ENCODE measurements at regions not wholly inside any gene's neighbourhood (a gene's known extent, or its start where the extent isn't known, plus 50 kb on each side); places are given as distances from the start of the nearest gene placed in this dataset.

DNA sequence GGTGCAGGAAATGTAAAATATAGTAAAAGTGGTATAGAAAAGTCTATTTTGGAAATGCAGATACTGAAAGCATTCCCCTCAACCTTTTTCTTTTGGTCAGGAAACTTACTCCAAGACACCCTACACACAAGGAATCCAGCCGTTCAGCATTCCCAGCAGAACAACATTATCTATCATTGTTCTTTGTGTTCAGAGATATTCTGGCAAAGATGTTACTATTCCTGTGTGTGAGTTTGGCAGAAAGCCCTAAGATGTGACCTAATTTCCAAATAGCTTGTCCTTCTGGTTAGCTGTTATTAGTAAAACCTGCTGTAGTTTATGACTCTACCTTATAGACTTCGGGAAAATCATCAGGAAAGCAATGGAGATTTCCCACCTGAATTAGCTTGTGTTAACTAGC lies 78.1 kb upstream of the PELI1 start:
- TF ChIP-seq, protein P1, sequence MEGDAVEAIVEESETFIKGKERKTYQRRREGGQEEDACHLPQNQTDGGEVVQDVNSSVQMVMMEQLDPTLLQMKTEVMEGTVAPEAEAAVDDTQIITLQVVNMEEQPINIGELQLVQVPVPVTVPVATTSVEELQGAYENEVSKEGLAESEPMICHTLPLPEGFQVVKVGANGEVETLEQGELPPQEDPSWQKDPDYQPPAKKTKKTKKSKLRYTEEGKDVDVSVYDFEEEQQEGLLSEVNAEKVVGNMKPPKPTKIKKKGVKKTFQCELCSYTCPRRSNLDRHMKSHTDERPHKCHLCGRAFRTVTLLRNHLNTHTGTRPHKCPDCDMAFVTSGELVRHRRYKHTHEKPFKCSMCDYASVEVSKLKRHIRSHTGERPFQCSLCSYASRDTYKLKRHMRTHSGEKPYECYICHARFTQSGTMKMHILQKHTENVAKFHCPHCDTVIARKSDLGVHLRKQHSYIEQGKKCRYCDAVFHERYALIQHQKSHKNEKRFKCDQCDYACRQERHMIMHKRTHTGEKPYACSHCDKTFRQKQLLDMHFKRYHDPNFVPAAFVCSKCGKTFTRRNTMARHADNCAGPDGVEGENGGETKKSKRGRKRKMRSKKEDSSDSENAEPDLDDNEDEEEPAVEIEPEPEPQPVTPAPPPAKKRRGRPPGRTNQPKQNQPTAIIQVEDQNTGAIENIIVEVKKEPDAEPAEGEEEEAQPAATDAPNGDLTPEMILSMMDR (IDR thresholded peaks at IDR 0.05), result no peak
- no peak for TF ChIP-seq POLR2A (IDR thresholded peaks at IDR 0.05)

Data from lower leg skin (tissue), 3 donors.